IgD-negative memory B cell (primary cell): ENCODE measurements at regions not wholly inside any gene's neighbourhood (a gene's known extent, or its start where the extent isn't known, plus 50 kb on each side); places are given as distances from the start of the nearest gene placed in this dataset.

ENCODE experiments used
- H3K27ac Mint-ChIP-seq, 3 donors: one replicate each; pipeline ENCODE4 v1.8.0; 2020 to 2022; ENCODE audit warnings: mild to moderate bottlenecking in 3 of 3, mixed read lengths in 3 of 3, moderate library complexity in 1 of 3
- H3K27me3 Mint-ChIP-seq: one replicate; pipeline ENCODE4 v1.8.0; 2021; ENCODE audit warnings: mixed read lengths
- H3K36me3 Mint-ChIP-seq: one replicate; pipeline ENCODE4 v1.8.0; 2020; ENCODE audit warnings: mild to moderate bottlenecking, mixed read lengths
- H3K4me1 Mint-ChIP-seq, 3 donors: one replicate each; pipeline ENCODE4 v1.8.0; 2020 to 2022; ENCODE audit warnings: mixed read lengths in 3 of 3, mild to moderate bottlenecking in 1 of 3
- H3K4me3 Mint-ChIP-seq, 4 donors: one replicate each; pipeline ENCODE4 v1.8.0; 2020 to 2022; ENCODE audit warnings: mild to moderate bottlenecking in 4 of 4, mixed read lengths in 4 of 4, moderate library complexity in 3 of 4
- H3K9me3 Mint-ChIP-seq, 3 donors: one replicate each; pipeline ENCODE4 v1.8.0; 2020 to 2021; ENCODE audit warnings: mixed read lengths in 3 of 3, mild to moderate bottlenecking in 1 of 3

- no peak overlapping the region for H3K4me3 Mint-ChIP-seq
- H3K4me1 Mint-ChIP-seq: no peaks in the 10 kb centered on the region
- H3K27me3 Mint-ChIP-seq: peaks cover 4% of the 10 kb centered on the region
- H3K36me3 Mint-ChIP-seq: no peaks in the 10 kb centered on the region
- H3K9me3 Mint-ChIP-seq: no peaks in the 10 kb centered on the region
- no peak overlapping the region for H3K27ac Mint-ChIP-seq
These were observed 172.9 kb upstream of the FBXL4 start for GRCh38 chr6:99120641-99121040.

DNA sequence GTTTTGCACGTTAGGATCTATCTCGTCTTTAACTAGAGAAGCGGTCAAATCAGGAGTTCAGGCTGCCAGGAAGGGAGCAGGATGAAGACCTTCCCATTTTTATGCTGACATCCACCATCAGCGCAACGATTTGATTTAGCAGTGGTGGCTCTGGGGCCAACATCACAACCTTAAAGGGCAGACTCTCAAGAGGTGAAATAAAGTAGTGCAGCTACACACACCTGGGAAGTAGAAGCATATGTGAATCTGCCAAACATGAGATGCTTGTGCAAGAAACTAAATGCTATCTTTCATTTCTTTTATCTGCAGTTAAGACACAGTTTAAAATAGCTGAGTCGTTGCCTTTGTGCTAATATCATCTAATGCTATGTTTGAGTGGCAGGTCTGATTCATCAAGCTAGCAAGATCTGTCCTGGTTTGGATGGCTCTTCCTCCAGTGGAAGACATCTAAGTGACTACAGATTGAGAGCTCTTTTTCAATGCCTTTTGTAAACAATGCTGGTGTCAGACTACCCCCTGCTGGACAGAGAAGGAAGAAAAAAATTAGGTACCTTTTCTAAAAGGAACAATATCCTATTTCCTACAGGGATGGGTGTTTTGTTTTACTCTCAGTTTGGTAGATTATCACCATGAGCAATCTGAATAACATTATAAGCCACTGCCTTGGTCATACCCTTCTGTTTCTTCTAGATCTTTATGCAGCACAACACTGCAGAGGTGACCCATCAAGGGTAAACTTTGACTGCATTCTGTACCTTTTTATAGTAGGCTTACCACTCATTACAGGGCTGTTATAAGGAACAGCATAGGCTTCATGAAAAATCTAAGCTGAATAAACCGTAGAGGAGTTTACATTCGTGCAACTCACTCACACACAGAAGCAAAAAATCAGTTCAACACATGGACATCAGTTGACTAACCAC, 171.6 kb upstream of the FBXL4 start:
- H3K9me3 Mint-ChIP-seq: no peaks in the 10 kb centered on the region
- H3K36me3 Mint-ChIP-seq: no peaks in the 10 kb centered on the region
- no peak overlapping the region for H3K27ac Mint-ChIP-seq
- no peaks in the 10 kb centered on the region for H3K4me1 Mint-ChIP-seq
- no peak overlapping the region for H3K4me3 Mint-ChIP-seq
- H3K27me3 Mint-ChIP-seq: peaks cover 4% of the 10 kb centered on the region

DNA sequence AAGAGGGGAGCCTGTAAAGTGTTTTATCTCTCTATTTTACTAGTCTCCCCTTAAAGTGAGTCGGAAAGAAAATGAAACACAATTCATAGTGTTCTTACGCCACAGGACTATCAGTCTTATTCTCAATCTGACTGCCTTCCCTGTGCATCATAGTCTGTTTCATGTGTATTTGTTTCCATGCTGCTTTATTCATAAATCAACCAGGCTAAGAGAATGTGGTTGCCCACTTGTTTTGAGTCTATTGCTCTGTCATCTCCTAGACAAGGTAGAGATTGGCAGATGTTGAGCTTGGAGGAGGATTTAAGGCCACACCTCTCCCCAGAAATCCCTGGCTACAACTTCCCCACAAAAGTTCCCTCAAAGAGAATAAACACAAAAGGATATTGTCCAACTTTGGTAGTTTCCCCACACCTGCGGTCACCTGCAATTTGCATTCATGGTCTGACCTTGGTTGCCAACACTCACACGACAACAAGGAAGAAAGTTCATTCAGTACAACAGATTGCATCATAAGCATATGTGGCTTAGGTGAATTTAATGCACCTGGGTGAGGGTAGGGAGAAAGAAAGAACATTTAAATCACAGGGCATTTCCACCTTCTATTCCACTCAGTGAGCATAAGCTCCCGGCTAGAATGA, 167.1 kb upstream of the FBXL4 start:
- Mint-ChIP-seq H3K27ac (no peak overlapping the region), H3K4me1 (no peaks in the 10 kb centered on the region), H3K9me3 (no peaks in the 10 kb centered on the region), H3K36me3 (no peaks in the 10 kb centered on the region), H3K27me3 (peaks cover 6% of the 10 kb centered on the region), H3K4me3 (no peak overlapping the region)

DNA sequence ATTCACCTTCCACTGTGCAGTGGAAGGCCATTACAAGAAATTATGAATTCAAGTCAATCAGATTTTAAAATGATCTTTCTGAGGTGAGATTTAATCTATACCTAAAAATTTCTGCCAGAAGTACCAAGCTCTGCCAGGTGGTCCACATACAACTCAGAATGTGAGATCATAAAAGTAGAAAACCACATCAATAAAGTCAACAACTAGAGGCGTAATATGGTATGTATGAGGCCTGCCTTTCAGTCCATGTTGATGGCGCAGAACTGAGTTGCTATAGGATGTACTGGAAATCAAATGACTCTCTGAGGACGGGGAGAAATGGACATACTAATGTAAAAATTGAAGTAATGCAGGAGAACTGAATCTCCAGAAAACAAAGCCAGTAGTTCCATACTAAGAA, 163.8 kb upstream of the FBXL4 start:
- Mint-ChIP-seq H3K27me3 (peaks cover 3% of the 10 kb centered on the region), H3K4me1 (no peaks in the 10 kb centered on the region), H3K27ac (no peak overlapping the region), H3K36me3 (no peaks in the 10 kb centered on the region), H3K4me3 (no peak overlapping the region), H3K9me3 (no peaks in the 10 kb centered on the region)

DNA sequence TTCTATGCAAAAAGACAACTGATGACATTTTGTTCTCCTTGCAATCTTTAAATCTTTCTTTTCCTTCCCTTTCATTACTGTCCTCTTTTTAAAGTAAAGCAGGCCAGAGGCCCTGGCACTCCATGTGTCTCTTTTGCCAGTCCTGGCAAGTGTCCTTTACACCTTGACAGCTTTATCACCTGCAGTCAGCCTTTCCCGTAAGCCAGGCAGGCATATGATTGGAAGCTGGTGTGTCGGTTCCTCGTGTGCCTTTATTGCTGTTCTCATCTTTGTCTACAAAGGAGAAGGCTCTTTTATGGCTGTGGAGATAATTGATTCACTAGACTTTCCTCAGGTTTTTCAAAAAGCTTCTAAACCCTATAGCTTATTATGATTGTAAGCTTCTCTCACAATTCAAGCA, 162.3 kb upstream of the FBXL4 start:
- peaks cover 0 to 2% (median 0%) of the 10 kb centered on the region in 3 donors for H3K9me3 Mint-ChIP-seq
- peaks cover 3% of the 10 kb centered on the region for H3K27me3 Mint-ChIP-seq
- H3K4me3 Mint-ChIP-seq: no peak overlapping the region
- no peaks in the 10 kb centered on the region for H3K36me3 Mint-ChIP-seq
- no peaks in the 10 kb centered on the region for H3K4me1 Mint-ChIP-seq
- H3K27ac Mint-ChIP-seq: no peak overlapping the region

DNA sequence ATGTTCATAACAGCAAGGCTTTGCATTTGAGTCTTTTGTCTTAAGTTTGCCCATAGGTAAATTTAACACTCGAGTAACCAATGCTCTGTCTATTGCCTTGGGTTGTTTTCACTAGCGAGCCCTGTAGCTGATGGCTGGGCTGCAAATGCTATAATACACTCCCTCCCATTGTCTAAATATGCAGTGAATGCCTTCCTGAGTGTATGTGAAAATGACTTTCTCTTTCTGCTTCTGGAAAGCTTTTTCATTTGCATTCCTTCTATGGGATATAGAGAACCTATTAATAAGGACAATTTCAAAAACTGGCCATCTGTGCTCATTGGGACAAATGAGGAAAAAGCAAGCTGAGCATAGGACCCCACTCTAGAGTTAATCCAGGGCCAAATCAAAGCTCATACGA, 156.5 kb upstream of the FBXL4 start:
- H3K4me3 Mint-ChIP-seq: no peak overlapping the region
- peaks cover 0 to 2% (median 0%) of the 10 kb centered on the region in 3 donors for H3K9me3 Mint-ChIP-seq
- H3K27ac Mint-ChIP-seq: no peak overlapping the region
- peaks cover 0 to 2% (median 0%) of the 10 kb centered on the region in 3 donors for H3K4me1 Mint-ChIP-seq
- H3K27me3 Mint-ChIP-seq: peaks cover 1% of the 10 kb centered on the region
- H3K36me3 Mint-ChIP-seq: no peaks in the 10 kb centered on the region

DNA sequence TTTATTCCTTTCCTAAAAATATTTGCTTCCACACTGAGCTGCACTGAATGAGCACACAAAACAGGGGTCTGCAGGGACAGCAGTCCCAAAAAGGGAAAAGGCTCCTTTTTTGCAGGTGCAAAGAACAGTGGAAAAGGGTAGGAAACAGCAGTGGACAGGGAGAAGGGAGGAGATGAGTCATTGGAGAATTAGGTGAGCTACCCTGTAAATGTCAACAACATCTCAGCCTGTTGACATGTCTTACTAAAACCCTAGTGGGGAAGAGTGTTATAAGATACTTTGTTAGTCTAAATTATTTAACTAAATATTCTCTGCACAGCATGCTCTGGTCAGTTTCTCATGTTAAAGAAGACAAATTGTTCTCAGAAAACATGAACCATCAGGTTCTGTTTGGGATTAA, 151.5 kb upstream of the FBXL4 start:
- Mint-ChIP-seq H3K9me3 (peaks cover 0 to 2% (median 0%) of the 10 kb centered on the region in 3 donors), H3K4me3 (no peak overlapping the region), H3K27ac (no peak overlapping the region), H3K4me1 (peaks cover 0 to 3% (median 0%) of the 10 kb centered on the region in 3 donors), H3K27me3 (no peaks in the 10 kb centered on the region), H3K36me3 (no peaks in the 10 kb centered on the region)

GRCh38 chr6:99096170-99096569, 148.4 kb upstream of the FBXL4 start:
- H3K4me1 Mint-ChIP-seq: peaks cover 0 to 1% (median 0%) of the 10 kb centered on the region in 3 donors
- peaks cover 7% of the 10 kb centered on the region for H3K27me3 Mint-ChIP-seq
- peaks cover 0 to 3% (median 0%) of the 10 kb centered on the region in 3 donors for H3K9me3 Mint-ChIP-seq
- H3K27ac Mint-ChIP-seq: no peak overlapping the region
- peak overlapping the region in 1 of 4 donors; percentile 43 for H3K4me3 Mint-ChIP-seq
- no peaks in the 10 kb centered on the region for H3K36me3 Mint-ChIP-seq

DNA sequence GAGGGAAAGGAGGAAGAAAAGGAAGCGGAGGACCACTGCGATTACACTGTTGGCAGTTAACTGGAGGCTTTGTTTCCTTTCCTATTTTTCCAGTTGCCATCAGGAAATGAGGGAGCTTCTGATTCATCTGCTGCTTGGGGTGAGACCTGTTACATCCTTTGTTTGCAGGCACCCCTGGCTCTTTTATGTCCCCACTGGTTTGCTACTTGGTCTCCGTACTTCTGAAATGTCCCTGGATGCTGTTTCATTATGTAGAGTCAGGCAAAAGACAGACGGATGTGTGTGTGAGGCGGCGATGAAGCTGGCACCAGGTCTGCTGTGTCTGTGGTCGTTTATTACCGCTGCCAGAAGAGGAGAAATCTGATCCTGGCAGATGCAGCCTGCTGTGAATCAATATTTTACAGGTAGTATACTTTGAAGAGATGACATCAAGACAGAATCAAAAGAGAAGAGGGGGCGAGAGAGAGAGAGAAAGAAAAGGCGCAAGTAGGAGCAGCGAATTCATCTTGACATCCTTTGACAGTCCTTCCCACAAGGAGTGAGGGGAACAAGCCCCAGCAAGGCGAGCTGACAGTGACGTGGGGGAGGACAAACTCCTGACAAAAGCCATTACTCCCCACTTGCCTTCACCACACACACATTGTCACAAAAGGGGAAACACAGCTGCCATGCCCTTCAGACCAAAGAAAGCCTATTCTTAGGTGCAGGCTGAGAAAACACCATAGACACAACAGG, 145.9 kb upstream of the FBXL4 start:
- H3K4me1 Mint-ChIP-seq: peaks cover 0 to 1% (median 0%) of the 10 kb centered on the region in 3 donors
- no peak overlapping the region for H3K27ac Mint-ChIP-seq
- H3K36me3 Mint-ChIP-seq: no peaks in the 10 kb centered on the region
- peaks cover 7% of the 10 kb centered on the region for H3K27me3 Mint-ChIP-seq
- no peak overlapping the region for H3K4me3 Mint-ChIP-seq
- peaks cover 0 to 3% (median 0%) of the 10 kb centered on the region in 3 donors for H3K9me3 Mint-ChIP-seq

DNA sequence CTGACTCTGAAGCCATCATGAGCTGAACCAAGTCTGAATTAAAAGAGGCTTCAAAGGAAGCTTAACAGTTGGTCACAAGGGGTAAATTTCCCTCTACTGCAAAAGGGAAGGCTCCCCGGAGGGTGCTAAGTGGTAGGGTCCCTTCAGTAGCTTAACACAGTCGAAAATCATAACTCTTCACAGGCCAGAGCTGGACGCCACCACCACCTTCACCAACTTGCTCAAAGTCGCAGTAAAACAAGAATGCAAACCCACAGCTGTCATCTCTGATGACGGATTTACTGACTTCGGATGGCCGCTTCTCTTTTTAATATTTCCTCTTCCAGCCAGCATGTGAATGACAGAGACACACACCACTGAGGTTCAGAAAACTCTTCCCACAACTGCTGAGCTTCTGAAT, 144.7 kb upstream of the FBXL4 start:
- peaks cover 7% of the 10 kb centered on the region for H3K27me3 Mint-ChIP-seq
- H3K9me3 Mint-ChIP-seq: peaks cover 0 to 3% (median 0%) of the 10 kb centered on the region in 3 donors
- H3K4me3 Mint-ChIP-seq: no peak overlapping the region
- no peaks in the 10 kb centered on the region for H3K36me3 Mint-ChIP-seq
- H3K4me1 Mint-ChIP-seq: peaks cover 0 to 1% (median 0%) of the 10 kb centered on the region in 3 donors
- no peak overlapping the region for H3K27ac Mint-ChIP-seq

DNA sequence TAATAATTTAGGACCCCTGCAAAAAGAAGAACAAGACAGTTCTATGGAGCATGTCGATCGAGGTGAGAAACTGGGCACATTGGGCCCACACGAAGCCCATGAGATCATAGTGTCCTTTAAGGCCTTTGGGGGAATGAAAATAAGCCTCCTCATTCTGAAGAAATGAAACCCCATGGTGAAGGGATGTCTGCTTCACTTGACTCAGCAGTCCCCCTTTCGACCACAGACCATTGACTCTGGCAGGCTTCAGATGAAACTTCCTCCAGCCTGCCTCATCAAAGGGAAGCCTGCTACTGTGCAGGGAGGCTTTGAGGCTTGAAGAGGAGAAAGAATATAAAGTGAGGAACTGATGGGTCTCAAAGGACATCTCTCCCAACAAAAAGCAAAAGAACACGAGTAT, 144.2 kb upstream of the FBXL4 start:
- Mint-ChIP-seq H3K4me3 (no peak overlapping the region), H3K4me1 (peaks cover 0 to 1% (median 0%) of the 10 kb centered on the region in 3 donors), H3K36me3 (no peaks in the 10 kb centered on the region), H3K9me3 (peaks cover 0 to 3% (median 0%) of the 10 kb centered on the region in 3 donors), H3K27me3 (peaks cover 7% of the 10 kb centered on the region), H3K27ac (no peak overlapping the region)

DNA sequence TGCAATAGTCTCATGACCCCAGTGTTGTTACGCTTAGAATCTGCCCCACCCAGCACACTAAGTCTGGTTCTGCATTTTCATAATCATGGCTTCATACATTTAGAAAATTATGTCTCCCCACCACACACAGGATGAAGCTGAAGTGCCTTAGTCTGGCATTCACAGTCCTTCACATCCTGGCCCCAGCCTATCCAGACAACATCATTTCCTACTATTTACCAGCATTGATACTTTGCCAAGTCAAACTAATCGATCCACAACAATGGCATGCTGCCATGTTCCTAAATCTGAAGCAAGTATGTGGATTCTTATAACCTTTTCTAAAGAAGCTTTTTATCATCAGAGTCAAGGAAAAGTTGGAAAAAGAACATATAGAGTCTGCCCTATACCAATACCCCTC, 132.4 kb upstream of the FBXL4 start:
- Mint-ChIP-seq H3K36me3 (no peaks in the 10 kb centered on the region), H3K27me3 (no peaks in the 10 kb centered on the region), H3K4me1 (no peaks in the 10 kb centered on the region), H3K9me3 (peaks cover 0 to 2% (median 0%) of the 10 kb centered on the region in 3 donors), H3K27ac (no peak overlapping the region), H3K4me3 (no peak overlapping the region)

GRCh38 chr6:99079058-99079457, 131.3 kb upstream of the FBXL4 start:
- no peaks in the 10 kb centered on the region for H3K27me3 Mint-ChIP-seq
- no peak overlapping the region for H3K4me3 Mint-ChIP-seq
- no peaks in the 10 kb centered on the region for H3K36me3 Mint-ChIP-seq
- H3K27ac Mint-ChIP-seq: no peak overlapping the region
- H3K4me1 Mint-ChIP-seq: no peaks in the 10 kb centered on the region
- H3K9me3 Mint-ChIP-seq: peaks cover 0 to 2% (median 0%) of the 10 kb centered on the region in 3 donors

DNA sequence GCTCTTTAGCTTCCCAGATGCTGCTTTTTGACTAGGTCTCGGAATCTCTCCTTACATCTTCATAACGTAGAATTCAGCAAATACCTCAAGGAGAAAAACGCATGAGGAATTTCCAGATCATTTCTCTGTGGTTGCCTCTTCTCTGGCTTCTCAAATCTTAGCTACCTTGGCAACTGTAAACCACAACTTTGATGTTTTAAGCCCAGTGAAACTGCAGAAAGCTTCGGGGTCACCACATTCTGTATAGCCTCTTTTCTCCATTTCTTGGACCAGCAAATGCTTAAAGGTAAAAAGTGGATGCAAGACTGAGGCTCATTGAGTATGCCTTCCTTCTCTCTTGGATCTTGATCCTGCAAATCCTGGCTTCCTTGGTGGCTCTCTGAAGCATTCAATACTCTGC, 125.5 kb upstream of the FBXL4 start:
- no peak overlapping the region for H3K4me3 Mint-ChIP-seq
- no peaks in the 10 kb centered on the region for H3K9me3 Mint-ChIP-seq
- H3K4me1 Mint-ChIP-seq: peaks cover 0 to 2% (median 0%) of the 10 kb centered on the region in 3 donors
- H3K36me3 Mint-ChIP-seq: no peaks in the 10 kb centered on the region
- H3K27ac Mint-ChIP-seq: no peak overlapping the region
- H3K27me3 Mint-ChIP-seq: no peaks in the 10 kb centered on the region

DNA sequence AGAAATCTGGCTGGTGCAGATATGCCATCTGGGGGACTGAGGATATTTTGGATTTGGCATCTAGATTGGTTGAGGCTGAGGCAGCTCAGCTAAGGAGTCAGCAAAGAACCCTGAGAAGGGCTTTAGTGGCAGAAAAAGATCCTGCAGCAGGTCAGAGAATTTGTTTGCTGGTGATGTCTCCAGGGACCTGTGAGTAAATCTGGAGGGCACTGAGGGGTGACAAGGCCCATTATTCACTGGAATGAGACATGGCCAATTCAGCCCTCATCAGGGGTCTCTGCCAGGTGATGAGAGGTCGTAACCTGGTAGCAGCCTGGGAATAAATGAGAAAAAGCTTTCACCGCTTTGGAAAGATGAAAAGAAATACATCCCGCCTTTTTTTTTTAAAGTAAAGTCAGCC, 118.3 kb upstream of the FBXL4 start:
- Mint-ChIP-seq H3K4me3 (no peak overlapping the region), H3K27me3 (no peaks in the 10 kb centered on the region), H3K9me3 (no peaks in the 10 kb centered on the region), H3K27ac (no peak overlapping the region), H3K36me3 (no peaks in the 10 kb centered on the region), H3K4me1 (peaks cover 0 to 1% (median 0%) of the 10 kb centered on the region in 3 donors)
